Aorta (tissue), 5 donors: ENCODE measurements at regions not wholly inside any gene's neighbourhood (a gene's known extent, or its start where the extent isn't known, plus 50 kb on each side); places are given as distances from the start of the nearest gene placed in this dataset.

Source experiments
- ATAC-seq: fragments of 200-7000 bp; cut with Tn5 transposase; one replicate; pipeline ENCODE4 v1.9.1; 2022; ENCODE audit warnings: moderate library complexity; ENCODE audit not compliant: low FRiP score
- DNase-seq, 2 donors: peaks; one replicate each; pipeline ENCODE4 v3.0.0-alpha.2; 2020
- H3K27ac ChIP-seq, 2 donors: one replicate each; pipeline ENCODE4 v1.5.1; 2013; ENCODE audit warnings: low read length in 2 of 2, mild to moderate bottlenecking in 2 of 2, moderate library complexity in 2 of 2, control low read depth in 1 of 2, inconsistent platforms in 1 of 2, low read depth in 1 of 2
- H3K27me3 ChIP-seq, 2 donors: one replicate each; pipeline ENCODE4 v1.6.1; 2013; ENCODE audit warnings: control low read depth in 1 of 2, low read length in 1 of 2, mild to moderate bottlenecking in 1 of 2, moderate library complexity in 1 of 2; ENCODE audit not compliant: insufficient read depth in 2 of 2, control insufficient read depth in 1 of 2
- H3K36me3 ChIP-seq, 2 donors: one replicate each; pipeline ENCODE4 v1.6.1; 2013; ENCODE audit warnings: control low read depth in 1 of 2, low read length in 1 of 2, mild to moderate bottlenecking in 1 of 2; ENCODE audit not compliant: insufficient read depth in 2 of 2, control insufficient read depth in 1 of 2
- H3K4me1 ChIP-seq, 2 donors: one replicate each; pipeline ENCODE4 v1.6.1; 2013; ENCODE audit warnings: low read length in 2 of 2, control low read depth in 1 of 2, mild to moderate bottlenecking in 1 of 2, moderate library complexity in 1 of 2; ENCODE audit not compliant: insufficient read depth in 2 of 2, control insufficient read depth in 1 of 2
- H3K4me3 ChIP-seq, 2 donors: one replicate each; pipeline ENCODE4 v1.5.1; 2013; ENCODE audit warnings: low read length in 2 of 2, control low read depth in 1 of 2, mild to moderate bottlenecking in 1 of 2
- H3K9me3 ChIP-seq: one replicate; pipeline ENCODE4 v1.6.1; 2013; ENCODE audit warnings: mild to moderate bottlenecking, low read length; ENCODE audit not compliant: control insufficient read depth
- WGBS, 2 donors: extraction: QIAGEN DNeasy Blood & Tissue Kit; methylation state at CpG; one replicate each; pipeline ENCODE4 v1.1.7; 2013; 5-methylcytosine and 5-hydroxymethylcytosine counted together
- intact Hi-C, 2 donors: fragments of 100-400 bp; cut with DNase I; formaldehyde crosslinking; loops; one replicate each; pipeline versions ENCODE4 v1.14.2 to v1.15.0; 2022
- donor health status: healthy with polysubstance abuse.
- donor health status: Bipolar disorder and iron deficiency.
- donor health status: DM: no; HTN: no; CAD: no.
- donor health status: DM: no; HTN: no; CAD: no.
- donor health status: DM: yes; HTN: yes; CAD: no.

DNA sequence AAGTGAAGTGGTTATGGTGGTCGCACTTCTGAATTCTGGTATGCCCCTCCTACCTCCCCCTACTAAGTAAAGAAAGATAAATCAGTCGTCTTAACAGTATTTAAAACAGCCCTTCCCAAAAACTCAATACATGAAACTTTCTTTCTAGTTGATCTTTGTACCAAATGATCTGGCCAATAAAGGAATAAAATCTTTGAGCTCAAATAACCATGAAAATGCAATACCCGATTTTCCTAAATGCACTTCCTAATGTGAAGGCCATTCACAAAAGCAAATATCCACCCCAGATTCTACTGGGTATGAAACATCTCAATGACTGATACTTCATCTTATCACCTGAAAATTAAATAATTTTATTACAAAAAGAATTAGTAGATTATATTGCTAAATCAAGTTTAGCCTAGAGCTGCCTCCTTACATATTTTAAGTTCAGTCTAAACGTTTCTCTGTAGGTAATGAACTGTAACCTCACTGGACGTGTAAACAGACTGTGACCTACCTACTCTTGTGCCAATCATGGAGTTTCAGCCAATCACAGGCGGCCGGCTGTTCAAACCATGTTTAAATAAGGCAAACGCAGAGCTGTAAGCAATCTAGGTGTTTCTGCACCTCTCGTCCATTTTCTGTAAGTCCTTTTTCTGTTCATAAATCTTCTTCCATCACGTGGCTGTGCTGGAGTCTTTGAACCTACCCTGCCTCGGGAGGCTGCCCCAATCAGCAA is 146.9 kb upstream of the AKR1E2 start:
- DNase-seq (no peak), ATAC-seq (no peak)
- WGBS, 2 donors: 92 to 94% methylated on average over 11 of the region's 11 CpGs
- no peaks in the 10 kb centered on the region for H3K27me3 ChIP-seq
- peak overlapping the region in 1 of 2 donors; percentile 72 for H3K27ac ChIP-seq
- peaks cover 0 to 2% of the 10 kb centered on the region in 2 donors for H3K4me1 ChIP-seq
- no peaks in the 10 kb centered on the region for H3K36me3 ChIP-seq
- no peak overlapping the region for H3K4me3 ChIP-seq
- H3K9me3 ChIP-seq: no peaks in the 10 kb centered on the region
- intact Hi-C loops: loop anchor here in 1 of 2 donors (5.0 kb wide), 1 partner anchor 83 kb away; no protein-coding TSS in a partner anchor

DNA sequence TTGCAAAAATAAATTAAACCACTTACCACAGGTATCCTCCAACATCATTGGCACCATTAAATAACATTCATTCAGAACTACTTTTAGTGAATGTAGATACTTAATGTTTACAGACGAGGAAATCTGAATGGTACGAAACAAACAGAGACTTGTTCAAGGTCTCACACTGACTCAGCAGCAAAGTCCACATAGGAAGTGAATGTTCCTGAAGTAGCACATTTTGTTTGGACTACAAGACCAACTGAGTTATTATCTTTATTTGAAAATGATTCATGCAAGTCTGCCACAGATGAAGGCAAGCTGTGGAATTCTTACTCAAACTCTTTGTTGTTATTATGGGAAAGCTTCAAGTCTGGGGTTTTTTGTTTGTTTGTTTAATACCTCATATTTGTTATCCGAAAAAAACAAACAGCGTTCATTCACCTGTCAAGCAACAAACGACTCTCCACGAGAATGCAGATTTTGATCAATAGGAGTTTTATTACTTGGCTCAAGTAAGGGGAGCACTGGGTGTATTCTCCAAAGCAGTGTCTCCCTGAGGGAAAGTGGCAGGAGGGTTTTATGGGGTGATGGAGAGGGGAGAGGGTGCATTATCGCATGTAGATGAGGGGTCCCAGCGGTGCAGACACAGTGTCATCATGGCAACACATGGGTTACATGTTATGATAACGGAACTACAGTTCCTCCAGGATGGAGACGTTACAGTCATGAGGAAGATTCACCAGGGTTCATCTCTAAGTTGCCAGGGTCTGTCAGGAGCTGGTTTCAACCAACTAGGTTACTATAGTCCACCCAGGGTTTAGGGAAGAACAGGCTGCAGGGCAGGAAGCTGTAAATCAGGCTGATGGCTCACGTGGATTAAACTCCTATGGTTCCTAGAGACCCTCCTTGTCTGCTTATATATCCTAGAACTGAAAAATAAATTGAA is 147.7 kb upstream of the AKR1E2 start:
- no peak overlapping the region for H3K4me3 ChIP-seq
- DNase-seq (no peak), ATAC-seq (peak; percentile 29)
- peak overlapping the region; percentile 67 to 72 for H3K27ac ChIP-seq
- WGBS, 2 donors: 55 to 59% methylated on average over 11 of the region's 11 CpGs
- no peaks in the 10 kb centered on the region for H3K9me3 ChIP-seq
- H3K36me3 ChIP-seq: no peaks in the 10 kb centered on the region
- intact Hi-C loops: loop anchor here in 1 of 2 donors (5.0 kb wide), 1 partner anchor 84 kb away; no protein-coding TSS in a partner anchor
- H3K27me3 ChIP-seq: no peaks in the 10 kb centered on the region
- peaks cover 0 to 2% of the 10 kb centered on the region in 2 donors for H3K4me1 ChIP-seq

DNA sequence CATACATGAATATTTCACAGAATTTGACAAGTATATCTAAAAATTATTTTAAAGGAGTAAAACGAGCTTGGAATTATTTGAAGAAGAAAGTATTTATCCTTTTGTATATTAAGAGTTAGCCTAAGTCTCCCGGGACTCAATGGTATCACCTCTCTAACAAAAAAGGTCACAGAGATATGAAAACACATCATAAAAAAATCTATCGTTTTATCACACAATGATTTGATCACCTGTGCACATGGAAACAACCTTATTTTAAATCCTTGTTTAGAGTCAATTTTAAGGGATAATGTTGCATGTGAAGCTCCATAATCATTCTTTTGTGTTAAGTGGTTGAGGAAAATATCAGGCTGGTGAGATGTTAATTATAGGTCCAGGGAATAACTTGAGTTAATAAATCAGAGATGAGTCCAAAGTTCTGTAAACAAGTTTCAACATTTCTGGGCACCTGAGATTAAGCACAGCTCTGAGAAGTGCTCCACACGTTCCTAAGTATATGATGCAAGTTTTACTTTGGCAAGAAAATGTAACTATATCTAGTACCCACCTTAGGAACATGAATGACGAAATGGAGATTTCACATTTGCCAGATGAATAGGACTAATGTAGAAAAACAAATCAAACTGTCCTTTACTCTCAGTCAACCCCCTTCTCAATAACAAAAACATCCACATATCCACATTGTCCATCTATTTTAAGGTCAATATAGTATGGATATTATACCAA is 148.5 kb upstream of the AKR1E2 start:
- DNase-seq: no peak
- Histone ChIP-seq H3K9me3 (no peaks in the 10 kb centered on the region), H3K27me3 (no peaks in the 10 kb centered on the region), H3K4me3 (no peak overlapping the region), H3K36me3 (no peaks in the 10 kb centered on the region), H3K4me1 (peaks cover 0 to 2% of the 10 kb centered on the region in 2 donors), H3K27ac (peak overlapping the region in 1 of 2 donors; percentile 43)
- intact Hi-C loops: loop anchor here in 1 of 2 donors (5.0 kb wide), 1 partner anchor 85 kb away; no protein-coding TSS in a partner anchor
- ATAC-seq: peak; percentile 74
- 43 to 46% methylated on average over 5 of the region's 5 CpGs for WGBS, 2 donors

DNA sequence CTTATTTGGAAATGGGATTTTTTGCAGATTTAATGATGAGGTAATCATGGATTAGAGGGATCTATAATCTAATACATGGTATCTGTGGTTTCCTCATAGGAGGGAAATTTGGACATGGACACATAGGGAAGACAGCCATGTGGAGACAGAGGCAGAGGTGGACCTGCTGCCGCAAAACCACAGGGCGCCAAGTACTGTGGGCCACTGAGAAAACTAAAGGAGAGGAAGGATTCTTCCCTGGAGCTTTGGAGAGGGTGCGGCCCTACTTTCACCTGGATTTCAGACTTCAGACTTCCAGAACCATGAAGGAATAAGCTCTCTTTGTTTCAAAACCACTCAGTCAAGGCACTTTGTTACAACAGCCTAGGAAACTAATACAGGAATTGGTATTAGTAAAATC is 149.4 kb upstream of the AKR1E2 start:
- H3K27ac ChIP-seq: no peak overlapping the region
- no peaks in the 10 kb centered on the region for H3K36me3 ChIP-seq
- H3K4me3 ChIP-seq: no peak overlapping the region
- no peaks in the 10 kb centered on the region for H3K9me3 ChIP-seq
- no peaks in the 10 kb centered on the region for H3K27me3 ChIP-seq
- 98 to 99% methylated on average over 3 of the region's 3 CpGs for WGBS, 2 donors
- DNase-seq (no peak), ATAC-seq (no peak)
- peaks cover 0 to 2% of the 10 kb centered on the region in 2 donors for H3K4me1 ChIP-seq
- intact Hi-C loops: loop anchor here in 1 of 2 donors (5.0 kb wide), 1 partner anchor 86 kb away; no protein-coding TSS in a partner anchor

DNA sequence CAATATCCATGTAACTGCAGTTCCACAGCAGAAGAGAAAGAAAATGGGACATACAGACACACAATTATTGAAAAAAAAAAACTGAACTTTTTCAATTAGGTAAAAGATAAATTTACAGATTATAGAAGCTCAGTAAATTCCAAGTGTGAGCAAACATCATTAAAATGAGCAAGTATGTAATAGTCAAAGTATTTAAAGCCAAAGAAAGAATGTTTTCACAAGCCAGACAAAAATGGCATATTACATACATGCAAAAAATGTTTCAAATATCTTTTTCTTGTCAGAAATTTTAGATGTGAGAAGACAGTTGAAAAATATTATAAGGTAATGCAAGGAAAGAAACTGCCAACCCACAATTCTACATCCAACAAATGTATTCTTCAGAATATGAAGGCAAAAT is 150.2 kb upstream of the AKR1E2 start:
- Histone ChIP-seq H3K27ac (no peak overlapping the region), H3K27me3 (no peaks in the 10 kb centered on the region), H3K36me3 (no peaks in the 10 kb centered on the region), H3K4me1 (peaks cover 0 to 2% of the 10 kb centered on the region in 2 donors), H3K4me3 (no peak overlapping the region), H3K9me3 (no peaks in the 10 kb centered on the region)
- ATAC-seq (no peak), DNase-seq (no peak)
- intact Hi-C loops: loop anchor here in 1 of 2 donors (5.0 kb wide), 1 partner anchor 86 kb away; no protein-coding TSS in a partner anchor

DNA sequence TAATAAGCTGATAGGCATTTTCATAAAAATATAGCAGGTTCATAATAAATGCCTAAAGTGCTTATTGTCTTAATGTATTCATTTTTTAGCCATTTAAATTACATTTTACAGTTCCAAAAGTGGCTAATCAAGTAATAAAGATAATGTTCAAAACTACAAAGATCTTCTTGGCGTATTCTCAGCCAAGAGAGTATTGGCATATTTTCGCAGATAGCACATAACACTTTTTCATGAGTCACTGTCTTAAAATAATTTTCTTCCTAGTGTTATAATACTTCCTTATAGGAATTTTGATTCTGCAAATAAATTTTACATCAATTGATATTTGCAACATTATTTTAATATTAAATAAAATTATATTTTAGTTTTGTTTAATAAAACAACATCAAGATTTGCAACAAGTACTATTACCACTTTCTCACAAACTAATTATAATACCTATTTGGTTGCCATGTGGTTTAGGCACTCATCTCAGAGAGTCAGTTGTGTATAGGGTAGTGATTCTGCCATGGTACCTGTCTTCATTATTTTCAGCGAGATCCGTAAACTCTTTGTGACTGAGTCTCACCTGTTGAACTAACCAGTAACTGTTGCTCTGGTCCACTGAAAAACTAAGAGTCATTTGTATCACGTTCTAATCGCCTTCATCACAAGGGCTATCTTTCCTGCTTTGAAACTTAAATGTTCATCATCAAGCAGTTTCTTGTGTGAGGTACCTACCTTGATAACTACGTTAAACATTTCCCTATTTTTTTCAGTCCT is 152.5 kb upstream of the AKR1E2 start:
- H3K4me3 ChIP-seq: no peak overlapping the region
- H3K9me3 ChIP-seq: no peaks in the 10 kb centered on the region
- no peak for DNase-seq
- H3K27me3 ChIP-seq: no peaks in the 10 kb centered on the region
- intact Hi-C loops: no loop called here
- no peak overlapping the region for H3K27ac ChIP-seq
- no peaks in the 10 kb centered on the region for H3K36me3 ChIP-seq
- 89 to 94% methylated on average over 7 of the region's 7 CpGs for WGBS, 2 donors
- ATAC-seq: no peak
- peaks cover 0 to 2% of the 10 kb centered on the region in 2 donors for H3K4me1 ChIP-seq

DNA sequence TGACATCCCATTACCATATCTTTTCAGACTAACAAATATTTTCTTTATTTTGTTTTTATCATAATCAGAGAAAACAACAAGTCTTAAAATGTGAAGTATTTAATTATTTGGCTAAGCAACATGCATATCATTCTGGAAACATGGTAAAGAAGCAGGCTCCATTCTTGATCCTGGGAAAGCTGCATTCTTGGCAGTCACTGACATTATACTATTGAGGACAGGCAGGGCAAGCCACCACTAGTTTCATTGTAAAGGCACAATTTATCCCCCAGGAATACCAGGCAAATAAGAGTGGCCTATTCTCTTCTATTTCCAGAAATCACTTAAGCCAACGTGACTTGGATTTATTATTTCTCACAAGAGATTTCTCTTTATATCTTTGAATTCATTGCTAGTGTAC is 153.8 kb upstream of the AKR1E2 start:
- Histone ChIP-seq H3K4me1 (no peaks in the 10 kb centered on the region), H3K27me3 (no peaks in the 10 kb centered on the region), H3K4me3 (no peak overlapping the region), H3K9me3 (no peaks in the 10 kb centered on the region), H3K36me3 (no peaks in the 10 kb centered on the region), H3K27ac (no peak overlapping the region)
- WGBS, 2 donors: 39 to 50% methylated on average over 1 of the region's 1 CpG
- intact Hi-C loops: no loop called here
- DNase-seq (no peak), ATAC-seq (no peak)
